ENCODE measurements at regions not wholly inside any gene's neighbourhood (a gene's known extent, or its start where the extent isn't known, plus 50 kb on each side); places are given as distances from the start of the nearest gene placed in this dataset.

GRCh38 chr13:33372251-33372919, 86.8 kb upstream of the STARD13 start:
- DNase-seq, result no peak
- no peaks in the 10 kb centered on the region for H3K27me3 ChIP-seq (replicated peaks; ENCODE audit: insufficient read depth, low read length)
- H3K9me3 ChIP-seq (replicated peaks; ENCODE audit: insufficient read depth, low read length), result no peaks in the 10 kb centered on the region
- no peak overlapping the region for H3K9ac ChIP-seq (ENCODE audit: low read length)
- H4K20me1 ChIP-seq (ENCODE audit: insufficient read depth, low read length), result no peaks in the 10 kb centered on the region
- no peaks in the 10 kb centered on the region for H3K79me2 ChIP-seq (ENCODE audit: low read length)
- no peaks in the 10 kb centered on the region for H3K36me3 ChIP-seq (replicated peaks; ENCODE audit: insufficient read depth, low read length)
- H3K4me3 ChIP-seq (ENCODE audit: low read length), result no peak overlapping the region
- H3K27ac ChIP-seq (ENCODE audit: low read length), result no peak overlapping the region
- H3K9me2 ChIP-seq (replicated peaks; ENCODE audit: insufficient read depth, low read length), result no peaks in the 10 kb centered on the region
- H3K4me1 ChIP-seq (ENCODE audit: low read length), result no peaks in the 10 kb centered on the region
- no peak overlapping the region for H3K4me2 ChIP-seq (ENCODE audit: low read depth, low read length)
- H3F3A ChIP-seq (ENCODE audit: insufficient read depth, low read length), result no peaks in the 10 kb centered on the region
- TF ChIP-seq EZH2 (optimal IDR thresholded peaks at IDR 0.05; ENCODE audit: low read depth, low read length) (no peak), CTCF (IDR thresholded peaks at IDR 0.05; ENCODE audit: low read length) (no peak), EZH2phosphoT487 (IDR thresholded peaks at IDR 0.05; ENCODE audit: low read length) (no peak)
- H2AFZ ChIP-seq (ENCODE audit: low read length), result no peak overlapping the region

- Histone ChIP-seq H3K9ac (ENCODE audit: low read length) (no peak overlapping the region), H4K20me1 (ENCODE audit: insufficient read depth, low read length) (no peaks in the 10 kb centered on the region), H3K4me3 (ENCODE audit: low read length) (no peak overlapping the region), H3K9me3 (replicated peaks; ENCODE audit: insufficient read depth, low read length) (no peaks in the 10 kb centered on the region), H3K79me2 (ENCODE audit: low read length) (no peaks in the 10 kb centered on the region), H3K36me3 (replicated peaks; ENCODE audit: insufficient read depth, low read length) (no peaks in the 10 kb centered on the region), H3K9me2 (replicated peaks; ENCODE audit: insufficient read depth, low read length) (no peaks in the 10 kb centered on the region), H3K27me3 (replicated peaks; ENCODE audit: insufficient read depth, low read length) (no peaks in the 10 kb centered on the region), H3K27ac (ENCODE audit: low read length) (no peak overlapping the region), H3K4me1 (ENCODE audit: low read length) (no peaks in the 10 kb centered on the region), H3K4me2 (ENCODE audit: low read depth, low read length) (no peak overlapping the region), H3F3A (ENCODE audit: insufficient read depth, low read length) (no peaks in the 10 kb centered on the region), H2AFZ (ENCODE audit: low read length) (no peak overlapping the region)
- TF ChIP-seq EZH2phosphoT487 (IDR thresholded peaks at IDR 0.05; ENCODE audit: low read length) (no peak), CTCF (IDR thresholded peaks at IDR 0.05; ENCODE audit: low read length) (no peak), EZH2 (optimal IDR thresholded peaks at IDR 0.05; ENCODE audit: low read depth, low read length) (no peak)
- DNase-seq, result no peak
These were observed 88.1 kb upstream of the STARD13 start for GRCh38 chr13:33373624-33374023.

DNA sequence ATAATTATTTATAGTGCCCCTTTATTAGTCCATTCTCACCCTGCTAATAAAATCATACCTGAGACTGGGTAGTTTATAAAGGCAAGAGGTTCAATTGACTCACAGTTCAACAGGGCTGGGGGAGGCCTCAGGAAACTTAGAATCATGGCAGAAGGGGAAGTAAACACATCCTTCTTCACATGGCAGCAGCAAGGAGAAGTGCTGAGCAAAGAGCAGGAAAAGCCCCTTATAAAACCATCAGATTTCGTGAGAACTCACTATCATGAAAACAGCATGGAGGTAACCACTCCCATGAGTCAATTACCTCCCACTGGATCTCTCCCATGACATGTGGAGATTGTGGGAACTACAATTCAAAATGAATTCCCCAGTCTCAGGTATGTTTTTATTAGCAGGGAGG, 89.9 kb upstream of the STARD13 start:
- DNase-seq, result no peak
- H3F3A ChIP-seq (ENCODE audit: insufficient read depth, low read length), result no peaks in the 10 kb centered on the region
- no peak overlapping the region for H3K4me3 ChIP-seq (ENCODE audit: low read length)
- H3K79me2 ChIP-seq (ENCODE audit: low read length), result no peaks in the 10 kb centered on the region
- no peak overlapping the region for H3K27ac ChIP-seq (ENCODE audit: low read length)
- no peaks in the 10 kb centered on the region for H3K36me3 ChIP-seq (replicated peaks; ENCODE audit: insufficient read depth, low read length)
- no peak overlapping the region for H3K9ac ChIP-seq (ENCODE audit: low read length)
- H3K9me2 ChIP-seq (replicated peaks; ENCODE audit: insufficient read depth, low read length), result no peaks in the 10 kb centered on the region
- TF ChIP-seq EZH2phosphoT487 (IDR thresholded peaks at IDR 0.05; ENCODE audit: low read length) (no peak), CTCF (IDR thresholded peaks at IDR 0.05; ENCODE audit: low read length) (no peak), EZH2 (optimal IDR thresholded peaks at IDR 0.05; ENCODE audit: low read depth, low read length) (no peak)
- H4K20me1 ChIP-seq (ENCODE audit: insufficient read depth, low read length), result no peaks in the 10 kb centered on the region
- no peaks in the 10 kb centered on the region for H3K9me3 ChIP-seq (replicated peaks; ENCODE audit: insufficient read depth, low read length)
- no peak overlapping the region for H3K4me2 ChIP-seq (ENCODE audit: low read depth, low read length)
- no peaks in the 10 kb centered on the region for H3K4me1 ChIP-seq (ENCODE audit: low read length)
- no peak overlapping the region for H2AFZ ChIP-seq (ENCODE audit: low read length)
- H3K27me3 ChIP-seq (replicated peaks; ENCODE audit: insufficient read depth, low read length), result no peaks in the 10 kb centered on the region
